ENCODE measurements at regions not wholly inside any gene's neighbourhood (a gene's known extent, or its start where the extent isn't known, plus 50 kb on each side); places are given as distances from the start of the nearest gene placed in this dataset.

DNA sequence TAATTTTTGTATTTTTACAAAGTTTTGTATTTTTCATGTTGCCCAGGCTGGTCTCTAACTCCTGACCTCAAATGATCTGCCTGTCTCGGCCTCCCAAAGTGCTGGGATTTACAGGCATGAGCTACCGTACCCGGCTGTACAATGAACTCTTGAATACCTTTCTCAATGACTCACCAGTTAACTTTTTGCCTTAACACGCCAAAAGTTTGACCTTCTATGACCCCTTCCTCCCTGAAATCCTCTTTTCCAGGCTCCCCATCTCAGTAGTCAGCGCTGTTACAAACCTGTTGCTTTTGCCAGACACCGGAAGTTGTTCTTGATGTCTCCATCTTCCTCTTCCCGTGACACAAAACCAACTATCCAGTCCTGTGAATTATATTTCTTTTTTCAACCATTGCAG, 158.1 kb upstream of the ASIC2 start:
- TF ChIP-seq POLR2A (IDR thresholded peaks at IDR 0.05) = no peak
- TF ChIP-seq, protein P1, sequence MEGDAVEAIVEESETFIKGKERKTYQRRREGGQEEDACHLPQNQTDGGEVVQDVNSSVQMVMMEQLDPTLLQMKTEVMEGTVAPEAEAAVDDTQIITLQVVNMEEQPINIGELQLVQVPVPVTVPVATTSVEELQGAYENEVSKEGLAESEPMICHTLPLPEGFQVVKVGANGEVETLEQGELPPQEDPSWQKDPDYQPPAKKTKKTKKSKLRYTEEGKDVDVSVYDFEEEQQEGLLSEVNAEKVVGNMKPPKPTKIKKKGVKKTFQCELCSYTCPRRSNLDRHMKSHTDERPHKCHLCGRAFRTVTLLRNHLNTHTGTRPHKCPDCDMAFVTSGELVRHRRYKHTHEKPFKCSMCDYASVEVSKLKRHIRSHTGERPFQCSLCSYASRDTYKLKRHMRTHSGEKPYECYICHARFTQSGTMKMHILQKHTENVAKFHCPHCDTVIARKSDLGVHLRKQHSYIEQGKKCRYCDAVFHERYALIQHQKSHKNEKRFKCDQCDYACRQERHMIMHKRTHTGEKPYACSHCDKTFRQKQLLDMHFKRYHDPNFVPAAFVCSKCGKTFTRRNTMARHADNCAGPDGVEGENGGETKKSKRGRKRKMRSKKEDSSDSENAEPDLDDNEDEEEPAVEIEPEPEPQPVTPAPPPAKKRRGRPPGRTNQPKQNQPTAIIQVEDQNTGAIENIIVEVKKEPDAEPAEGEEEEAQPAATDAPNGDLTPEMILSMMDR (IDR thresholded peaks at IDR 0.05) = no peak
- Histone ChIP-seq H3K4me1 (no peaks in the 10 kb centered on the region), H3K4me3 (no peak overlapping the region), H3K27ac (no peak overlapping the region), H3K36me3 (ENCODE audit: low read depth, missing control alignments) (no peaks in the 10 kb centered on the region), H3K27me3 (no peaks in the 10 kb centered on the region), H3K9me3 (no peaks in the 10 kb centered on the region)
- WGBS, 2 donors = 67 to 76% methylated on average over 7 of the region's 7 CpGs
- intact Hi-C loops (cut with DNase I; ENCODE audit: low total_unique reads) = no loop called here
- DNase-seq = no peak

DNA sequence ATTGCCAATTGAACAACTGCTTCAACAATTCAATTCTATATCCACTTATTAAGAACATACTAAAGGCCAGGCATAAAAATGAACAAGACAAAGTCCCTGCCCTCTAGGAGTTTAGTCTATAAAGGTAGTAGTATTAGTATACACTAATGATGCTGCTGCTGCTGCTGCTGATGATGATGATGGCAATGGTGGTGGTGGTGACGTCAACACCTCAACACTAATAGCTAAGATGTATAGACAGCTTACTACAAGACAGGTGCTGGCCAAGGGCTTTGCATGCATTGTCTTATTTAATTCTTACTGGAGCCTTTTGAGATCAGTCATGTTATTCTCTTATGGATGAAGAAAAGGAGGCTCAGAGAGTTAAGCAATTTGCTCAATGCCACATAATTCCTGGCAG, 164.4 kb upstream of the ASIC2 start:
- no peak overlapping the region for H3K4me3 ChIP-seq
- no peak overlapping the region for H3K27ac ChIP-seq

DNA sequence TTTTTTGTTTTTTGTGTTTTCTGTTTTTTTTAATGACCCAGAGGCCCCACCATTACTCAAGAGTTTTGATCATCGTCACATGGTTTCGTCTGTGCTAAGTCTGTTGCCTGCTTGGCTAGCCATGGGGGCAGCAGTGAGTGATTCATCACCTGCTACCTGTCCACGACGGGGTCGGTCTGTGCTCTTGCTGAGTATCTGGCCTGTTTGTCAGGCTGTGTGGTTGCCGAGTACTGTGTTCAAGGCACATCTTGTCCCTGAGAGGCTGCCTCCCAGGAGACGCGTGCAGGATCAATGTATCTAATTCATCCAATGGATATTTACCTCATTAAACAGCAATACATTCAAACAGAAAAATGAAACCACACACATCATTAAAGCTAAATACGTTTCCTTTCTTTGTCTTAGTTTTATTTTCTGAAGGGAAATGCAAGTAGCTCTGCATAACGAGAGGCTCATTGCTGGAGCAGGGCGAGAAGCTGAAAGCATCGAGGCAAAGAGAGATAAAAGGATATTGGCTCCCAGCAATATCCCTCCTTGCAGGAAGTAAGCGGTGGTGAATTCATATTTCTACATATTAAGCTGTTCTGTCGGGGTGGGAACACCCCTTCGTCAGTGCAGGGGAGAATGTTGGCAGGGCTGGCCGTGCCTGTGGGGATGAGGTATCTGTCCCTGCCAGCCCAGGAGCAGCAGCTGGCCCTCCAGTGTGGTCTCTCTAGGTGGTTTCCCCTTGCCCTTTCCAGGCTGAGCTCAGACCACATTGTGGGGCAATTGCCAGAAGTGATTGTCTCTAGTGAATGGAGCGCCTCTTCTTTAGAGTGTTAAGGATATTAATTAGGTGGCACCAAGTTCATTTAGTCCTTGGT, 166.2 kb upstream of the ASIC2 start:
- intact Hi-C loops (cut with DNase I; ENCODE audit: low total_unique reads) = no loop called here
- H3K27me3 ChIP-seq = no peaks in the 10 kb centered on the region
- WGBS, 2 donors = 65 to 69% methylated on average over 17 of the region's 17 CpGs
- H3K9me3 ChIP-seq = no peaks in the 10 kb centered on the region
- H3K4me3 ChIP-seq = no peak overlapping the region
- no peaks in the 10 kb centered on the region for H3K36me3 ChIP-seq (ENCODE audit: low read depth, missing control alignments)
- H3K4me1 ChIP-seq = no peaks in the 10 kb centered on the region
- no peak for DNase-seq
- TF ChIP-seq, protein P1 (IDR thresholded peaks at IDR 0.05) = no peak
- TF ChIP-seq POLR2A (IDR thresholded peaks at IDR 0.05) = no peak
- H3K27ac ChIP-seq = no peak overlapping the region

More for the DNA sequence above, 164.4 kb upstream of the ASIC2 start:
- H3K4me1 ChIP-seq = no peaks in the 10 kb centered on the region
- DNase-seq = no peak
- TF ChIP-seq, protein P1 (IDR thresholded peaks at IDR 0.05) = no peak
- TF ChIP-seq POLR2A (IDR thresholded peaks at IDR 0.05) = no peak
- H3K27me3 ChIP-seq = no peaks in the 10 kb centered on the region
- H3K36me3 ChIP-seq (ENCODE audit: low read depth, missing control alignments) = no peaks in the 10 kb centered on the region
- WGBS, 2 donors = 100% methylated on average over 1 of the region's 1 CpG
- intact Hi-C loops (cut with DNase I; ENCODE audit: low total_unique reads) = no loop called here
- no peaks in the 10 kb centered on the region for H3K9me3 ChIP-seq

DNA sequence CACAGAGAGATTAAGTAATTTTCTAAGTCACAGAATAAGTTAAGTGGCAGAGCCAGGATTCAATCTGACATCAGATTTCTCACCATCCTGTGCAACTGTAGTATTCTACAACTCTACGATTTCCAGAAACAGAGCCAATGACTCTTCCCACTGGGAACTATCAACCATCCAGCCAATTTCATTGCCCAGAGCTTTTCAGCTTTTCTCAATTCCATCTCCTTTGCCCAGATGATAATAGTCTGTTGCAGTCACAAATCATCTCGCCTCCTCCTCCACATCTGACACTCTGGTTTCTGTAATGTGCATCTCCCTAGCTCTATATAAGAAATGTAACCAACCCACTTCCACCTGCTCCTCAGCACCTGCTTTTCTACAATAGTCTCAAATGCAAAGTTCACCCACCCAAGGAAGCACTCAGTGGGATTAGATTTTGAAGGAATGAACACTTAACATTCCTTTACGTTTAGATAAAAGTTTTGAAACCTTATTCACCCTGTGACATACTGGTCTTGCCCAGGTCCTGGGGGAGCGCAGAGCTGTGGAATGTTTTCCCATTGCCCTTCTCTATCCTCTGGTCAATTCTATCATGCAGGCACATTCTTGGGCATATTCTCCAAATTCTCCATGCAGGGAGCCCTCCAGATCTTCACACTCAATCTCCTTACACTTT, 167.8 kb upstream of the ASIC2 start:
- Histone ChIP-seq H3K27ac (no peak overlapping the region), H3K9me3 (no peaks in the 10 kb centered on the region), H3K4me1 (no peaks in the 10 kb centered on the region), H3K4me3 (no peak overlapping the region), H3K36me3 (ENCODE audit: low read depth, missing control alignments) (no peaks in the 10 kb centered on the region), H3K27me3 (no peaks in the 10 kb centered on the region)
- DNase-seq = no peak
- WGBS, 2 donors = 60 to 80% methylated on average over 4 of the region's 4 CpGs
- intact Hi-C loops (cut with DNase I; ENCODE audit: low total_unique reads) = no loop called here
- no peak for TF ChIP-seq POLR2A (IDR thresholded peaks at IDR 0.05)
- TF ChIP-seq, protein P1 (IDR thresholded peaks at IDR 0.05) = no peak

All from testis (tissue), 2 donors.